GM13977 (cell line): ENCODE measurements at regions not wholly inside any gene's neighbourhood (a gene's known extent, or its start where the extent isn't known, plus 50 kb on each side); places are given as distances from the start of the nearest gene placed in this dataset.
"Not testable (repeated sequence)": the region's sequence is repeated elsewhere in the genome, so short reads cannot be mapped to it uniquely, and the experiment has no call there.

Experiments used
- DNase-seq: peaks from one replicate; pipeline ENCODE4 v3.0.0; 2012; ENCODE audit warnings: low spot score
- CTCF ChIP-seq: IDR thresholded peaks from 2 replicates; pipeline ENCODE4 v1.5.1; 2012; ENCODE audit warnings: mild to moderate bottlenecking, control low read depth; ENCODE audit not compliant: insufficient read depth; ENCODE audit errors: extremely low read depth, missing control alignments
- in situ Hi-C: fragments of 300-500 bp; cut with MboI; formaldehyde crosslinking; loops from one replicate; pipeline ENCODE4 v1.12.0; 2022; ENCODE audit warnings: low sequenced_read_pairs, low pct_unique_long_range_greater_than_20kb, mixed read lengths, inconsistent platforms; ENCODE audit not compliant: unreplicated experiment

- in situ Hi-C loops: no loop called here
- no peak for TF ChIP-seq CTCF
- no peak for DNase-seq
Measured at GRCh38 chr2:125341353-125341752, 1314.6 kb upstream of the GYPC start.

GRCh38 chr2:125353542-125353941 is 1302.4 kb upstream of the GYPC start:
- DNase-seq, in situ Hi-C loops: not testable (repeated sequence)

- in situ Hi-C loops: no loop called here
- TF ChIP-seq CTCF: no peak
- no peak for DNase-seq
Measured at GRCh38 chr2:125364192-125364983, 1291.6 kb upstream of the GYPC start.

- TF ChIP-seq CTCF: no peak
- DNase-seq: no peak
- in situ Hi-C loops: no loop called here
Measured at GRCh38 chr2:125364984-125365265, 1291.0 kb upstream of the GYPC start.

- in situ Hi-C loops: no loop called here
- TF ChIP-seq CTCF: no peak
- DNase-seq: no peak
Measured at GRCh38 chr2:125371867-125372266, 1284.1 kb upstream of the GYPC start.

GRCh38 chr2:125373293-125373692 is 1282.7 kb upstream of the GYPC start:
- DNase-seq: no peak
- in situ Hi-C loops: no loop called here
- TF ChIP-seq CTCF: no peak

GRCh38 chr2:125386074-125386473 is 1269.9 kb upstream of the GYPC start:
- no peak for DNase-seq
- in situ Hi-C loops: no loop called here
- no peak for TF ChIP-seq CTCF
